Progenitor cell of endocrine pancreas (in vitro differentiated cells): ENCODE measurements at regions not wholly inside any gene's neighbourhood (a gene's known extent, or its start where the extent isn't known, plus 50 kb on each side); places are given as distances from the start of the nearest gene placed in this dataset.

Experiments
- DNase-seq: peaks from one replicate; pipeline ENCODE4 v3.0.0; 2021; ENCODE audit warnings: low spot score; ENCODE audit not compliant: unreplicated experiment
- H3K27ac Mint-ChIP-seq: 2 replicates; pipeline ENCODE4 v1.8.0; 2021; ENCODE audit warnings: mild to moderate bottlenecking, moderate library complexity, mixed read lengths
- H3K27me3 Mint-ChIP-seq: 2 replicates; pipeline ENCODE4 v1.8.0; 2021; ENCODE audit warnings: mixed read lengths
- H3K36me3 Mint-ChIP-seq: 2 replicates; pipeline ENCODE4 v1.8.0; 2022; ENCODE audit warnings: mixed read lengths; ENCODE audit not compliant: insufficient read depth
- H3K4me1 Mint-ChIP-seq: 2 replicates; pipeline ENCODE4 v1.8.0; 2021; ENCODE audit warnings: low read depth, mixed read lengths
- H3K4me3 Mint-ChIP-seq: 2 replicates; pipeline ENCODE4 v1.8.0; 2021; ENCODE audit warnings: low read depth, mild to moderate bottlenecking, moderate library complexity, mixed read lengths
- H3K9me3 Mint-ChIP-seq: 2 replicates; pipeline ENCODE4 v1.8.0; 2021; ENCODE audit warnings: low read depth, mixed read lengths
- CTCF ChIP-seq: fragments of 200-600 bp; sonication (generic); IDR thresholded peaks from one replicate; pipeline ENCODE4 v1.5.0; 2021; ENCODE audit warnings: antibody characterized with exemption, mild to moderate bottlenecking; ENCODE audit not compliant: unreplicated experiment

- H3K27me3 Mint-ChIP-seq, result no peaks in the 10 kb centered on the region
- TF ChIP-seq CTCF, result no peak
- H3K4me1 Mint-ChIP-seq, result peaks cover 1% of the 10 kb centered on the region
- no peak overlapping the region for H3K4me3 Mint-ChIP-seq
- peaks cover 4% of the 10 kb centered on the region for H3K9me3 Mint-ChIP-seq
- no peak overlapping the region for H3K27ac Mint-ChIP-seq
- H3K36me3 Mint-ChIP-seq, result peaks cover 2% of the 10 kb centered on the region
- DNase-seq, result no peak
These were observed 211.5 kb downstream of the TTLL7 start for GRCh38 chr1:83787246-83787998.

- no peak for TF ChIP-seq CTCF
- DNase-seq, result no peak
- Mint-ChIP-seq H3K9me3 (peaks cover 4% of the 10 kb centered on the region), H3K36me3 (peaks cover 2% of the 10 kb centered on the region), H3K4me3 (no peak overlapping the region), H3K27me3 (no peaks in the 10 kb centered on the region), H3K4me1 (peaks cover 1% of the 10 kb centered on the region), H3K27ac (no peak overlapping the region)
These were observed 217.3 kb downstream of the TTLL7 start for GRCh38 chr1:83781667-83782066.

- Mint-ChIP-seq H3K9me3 (peaks cover 4% of the 10 kb centered on the region), H3K27ac (no peak overlapping the region), H3K36me3 (peaks cover 2% of the 10 kb centered on the region), H3K4me1 (peaks cover 3% of the 10 kb centered on the region), H3K4me3 (no peak overlapping the region), H3K27me3 (no peaks in the 10 kb centered on the region)
- TF ChIP-seq CTCF, result no peak
- no peak for DNase-seq
These were observed 219.4 kb downstream of the TTLL7 start for GRCh38 chr1:83779565-83779964.

- Mint-ChIP-seq H3K4me1 (peaks cover 3% of the 10 kb centered on the region), H3K4me3 (no peak overlapping the region), H3K27ac (no peak overlapping the region), H3K36me3 (no peaks in the 10 kb centered on the region), H3K27me3 (no peaks in the 10 kb centered on the region), H3K9me3 (no peaks in the 10 kb centered on the region)
- TF ChIP-seq CTCF, result no peak
- DNase-seq, result no peak
These were observed 221.2 kb downstream of the TTLL7 start for GRCh38 chr1:83777758-83778101.

- H3K36me3 Mint-ChIP-seq, result no peaks in the 10 kb centered on the region
These were observed 221.8 kb downstream of the TTLL7 start for GRCh38 chr1:83776913-83777757.

More at GRCh38 chr1:83776913-83777757, 221.8 kb downstream of the TTLL7 start:
- Mint-ChIP-seq H3K27me3 (no peaks in the 10 kb centered on the region), H3K4me1 (peaks cover 3% of the 10 kb centered on the region), H3K4me3 (no peak overlapping the region), H3K9me3 (no peaks in the 10 kb centered on the region), H3K27ac (no peak overlapping the region)
- no peak for DNase-seq
- TF ChIP-seq CTCF, result no peak
